ENCODE measurements at regions not wholly inside any gene's neighbourhood (a gene's known extent, or its start where the extent isn't known, plus 50 kb on each side); places are given as distances from the start of the nearest gene placed in this dataset.

DNA sequence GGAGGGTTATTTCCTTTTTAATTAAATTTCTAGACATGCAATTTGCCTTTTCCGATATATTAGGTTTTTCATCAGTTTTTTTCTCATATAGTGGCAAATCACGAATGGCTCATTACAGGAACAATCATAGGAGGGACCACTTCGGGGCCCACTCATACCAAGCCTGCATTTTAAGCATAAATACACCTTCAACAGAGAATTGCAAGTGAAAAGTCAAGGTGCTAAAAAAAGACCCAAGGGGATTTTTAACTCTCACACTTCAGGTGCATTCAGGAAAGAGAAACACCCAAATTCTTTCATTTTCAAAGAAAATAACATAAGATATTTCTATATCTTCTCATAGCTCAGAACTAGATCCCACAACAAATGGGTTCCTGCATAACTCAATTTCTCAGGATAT is 979.6 kb upstream of the NR2F2 start:
- DNase-seq = no peak

DNA sequence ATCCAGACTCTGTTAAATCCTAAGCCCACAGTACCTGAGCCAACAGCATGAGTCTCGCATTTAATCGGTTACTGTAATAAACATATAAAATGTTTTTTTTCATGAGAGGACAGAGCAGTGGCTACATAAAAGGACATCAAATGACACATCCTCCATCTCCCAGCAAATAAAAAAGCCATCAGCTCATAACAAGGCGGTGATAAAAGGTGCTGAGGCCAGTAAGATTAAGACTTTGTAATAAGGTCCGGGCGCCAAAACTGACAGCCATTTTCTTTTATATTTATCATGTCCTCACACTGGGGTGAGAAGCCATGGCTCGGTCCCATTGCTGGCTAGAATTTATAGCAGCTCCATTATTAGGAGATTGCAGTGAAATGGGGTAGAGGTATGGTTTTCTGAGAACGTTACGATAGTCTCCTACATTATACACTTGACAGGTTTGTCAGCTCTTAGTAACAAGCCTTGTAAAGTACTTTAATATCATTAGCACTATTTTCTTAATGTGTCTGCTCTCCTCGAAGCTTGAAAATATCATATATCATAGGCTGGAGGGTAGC is 977.8 kb upstream of the NR2F2 start:
- no peak for DNase-seq

DNA sequence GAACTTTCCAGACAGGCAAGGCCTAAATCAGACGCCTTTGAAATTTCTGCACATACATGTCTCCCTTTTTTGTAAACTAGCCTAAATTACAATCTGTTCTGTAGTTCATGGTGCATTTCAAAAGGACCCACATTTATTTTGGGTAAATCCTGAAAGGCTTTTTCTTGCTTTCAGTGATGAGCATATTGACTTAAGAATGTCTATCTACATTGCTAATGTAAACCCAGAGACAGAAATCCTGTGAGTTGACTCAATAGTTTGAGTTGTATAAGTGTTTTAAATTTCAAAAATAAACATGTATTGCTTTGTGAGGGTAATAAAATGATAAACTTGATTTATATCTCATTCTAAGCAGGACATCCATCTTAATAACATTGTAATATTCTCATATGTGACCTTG is 977.0 kb upstream of the NR2F2 start:
- DNase-seq = no peak

DNA sequence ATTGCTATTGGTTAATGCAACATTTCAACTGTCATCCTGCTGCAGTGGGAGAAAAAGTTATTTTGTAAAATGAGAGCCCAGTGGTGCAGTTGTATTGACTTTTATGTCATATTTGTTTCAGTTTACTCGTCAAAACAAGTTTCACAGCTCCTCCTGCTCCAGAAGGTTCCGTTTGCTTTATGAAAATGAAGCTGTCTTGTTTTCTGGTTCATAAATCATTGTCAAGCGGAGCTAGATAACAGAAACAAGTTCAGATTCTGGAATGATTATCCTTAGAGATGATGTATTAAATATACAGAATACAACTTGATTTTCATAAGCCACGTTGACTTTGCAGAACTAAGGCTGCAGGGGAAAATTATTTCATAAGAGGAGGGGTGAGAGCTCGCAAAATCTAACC is 970.5 kb upstream of the NR2F2 start:
- no peak for DNase-seq

DNA sequence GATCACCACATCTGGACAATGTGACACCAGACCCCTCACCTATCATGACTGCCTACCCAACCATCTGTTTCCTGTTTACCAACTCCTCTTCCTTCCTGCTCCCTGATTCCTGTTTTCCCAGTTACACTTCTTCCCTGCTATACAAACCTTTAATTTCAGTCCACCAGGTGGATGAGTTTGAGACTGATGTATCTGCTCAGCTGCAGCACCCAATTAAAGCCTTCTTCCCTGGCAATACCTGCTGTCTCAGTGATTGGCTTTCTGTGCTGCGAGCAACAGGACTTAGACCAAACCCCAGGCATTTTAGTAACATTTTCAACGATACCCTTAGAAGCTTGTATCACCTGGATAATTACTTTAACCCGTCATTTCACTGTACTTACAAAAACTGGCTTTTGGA is 968.2 kb upstream of the NR2F2 start:
- DNase-seq = no peak

DNA sequence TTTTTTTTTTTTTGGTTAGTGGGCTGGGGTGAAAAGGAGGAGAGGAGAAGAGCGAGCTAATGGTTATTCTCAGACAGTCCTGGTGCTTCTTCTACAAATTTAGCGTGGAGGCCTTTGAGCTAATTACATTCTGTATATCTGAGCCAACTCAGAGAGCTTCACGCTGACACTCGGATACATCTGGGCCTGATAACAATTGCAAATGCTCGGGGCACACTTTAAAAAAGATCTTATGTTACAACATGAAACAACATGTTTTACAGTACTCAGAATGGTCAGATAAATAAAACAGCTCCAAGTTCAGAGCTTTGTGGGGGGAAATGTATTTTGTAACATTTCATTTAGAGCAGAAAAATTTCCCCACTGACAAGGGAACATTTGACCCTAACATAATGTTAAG is 966.9 kb upstream of the NR2F2 start:
- no peak for DNase-seq

DNA sequence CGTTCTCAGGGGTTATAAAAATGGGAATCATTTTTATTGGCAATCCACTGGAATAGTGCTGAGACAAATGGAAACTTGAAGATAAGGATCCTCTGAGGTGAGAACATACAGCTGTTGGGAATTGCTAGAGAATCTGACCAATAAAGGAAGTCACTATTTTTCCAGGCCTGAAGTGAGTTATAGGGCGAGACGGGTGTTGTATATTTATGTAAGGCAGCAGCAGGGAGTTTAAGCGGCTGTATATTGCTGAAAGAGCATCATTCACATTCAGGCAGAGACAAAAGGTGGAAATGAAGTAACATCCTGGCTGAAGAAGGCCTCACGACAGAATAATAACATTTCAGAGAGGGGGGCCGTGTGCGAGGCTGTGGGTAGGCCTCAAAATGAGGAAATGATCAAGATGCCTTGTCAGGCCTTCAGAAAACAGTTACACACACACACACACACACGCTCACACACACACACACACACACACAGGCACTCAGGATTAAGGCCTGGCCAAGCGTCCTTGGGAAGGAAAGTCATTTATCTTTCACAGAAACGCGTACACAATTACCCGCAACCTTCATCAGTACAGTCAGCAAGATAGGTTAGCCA is 964.9 kb upstream of the NR2F2 start:
- DNase-seq = no peak

DNA sequence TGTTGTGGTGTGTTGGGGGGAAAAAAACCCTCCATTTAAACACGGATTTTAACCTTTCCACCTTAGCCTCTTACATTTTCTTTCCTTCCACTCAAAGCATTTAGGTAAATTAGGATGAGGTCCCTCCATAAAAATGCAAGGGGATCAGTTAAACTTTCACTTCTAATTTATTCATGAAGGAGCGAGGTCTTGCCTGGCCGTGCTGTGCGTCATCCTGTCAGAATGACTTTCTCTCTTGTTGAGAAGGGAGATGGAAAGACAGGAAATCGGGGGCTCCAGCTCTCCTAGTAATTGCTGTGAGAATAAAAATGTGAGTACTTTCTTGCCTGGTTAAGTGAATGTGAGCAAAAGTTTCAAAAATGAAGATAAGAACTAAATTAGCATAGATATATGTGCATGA is 962.3 kb upstream of the NR2F2 start:
- no peak for DNase-seq

DNA sequence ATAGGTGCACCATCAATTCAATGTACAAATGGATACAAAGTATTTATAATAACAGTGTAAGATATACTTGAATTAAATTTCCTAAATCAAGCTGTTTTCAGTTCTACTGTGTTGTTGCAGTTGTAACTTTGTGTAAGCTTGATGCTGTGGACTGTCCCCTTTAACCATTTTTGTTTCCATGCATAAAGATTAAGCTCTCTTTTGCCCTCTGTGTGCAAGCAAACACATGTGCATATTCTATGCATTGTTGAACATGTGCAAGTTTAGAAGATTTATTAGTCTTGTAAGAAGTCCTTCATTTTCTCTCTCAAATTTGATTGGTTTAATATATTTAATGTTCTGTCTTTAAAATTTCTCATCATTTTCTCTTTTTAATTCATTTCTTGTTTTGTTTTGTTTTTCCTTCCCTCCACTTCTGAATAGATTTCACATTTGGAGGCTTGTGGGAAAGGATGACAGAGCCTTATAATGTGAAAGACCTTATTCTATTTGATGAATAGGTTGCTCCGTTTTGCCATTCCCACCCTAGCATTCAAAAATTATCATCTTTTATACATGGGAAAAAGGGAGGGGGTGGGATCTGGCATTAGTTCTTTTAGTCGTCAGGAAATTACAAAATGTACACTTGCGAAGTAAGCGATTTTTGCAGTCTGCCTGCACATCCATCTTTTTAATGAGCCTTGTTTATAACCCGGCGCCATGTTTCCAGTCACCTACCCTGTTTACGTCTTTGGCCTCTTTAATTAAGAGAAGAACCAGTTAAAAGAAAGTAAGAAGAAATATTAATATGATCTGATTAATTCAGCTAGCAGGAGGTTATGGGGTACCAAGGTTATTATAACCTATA is 961.5 kb upstream of the NR2F2 start:
- no peak for DNase-seq

DNA sequence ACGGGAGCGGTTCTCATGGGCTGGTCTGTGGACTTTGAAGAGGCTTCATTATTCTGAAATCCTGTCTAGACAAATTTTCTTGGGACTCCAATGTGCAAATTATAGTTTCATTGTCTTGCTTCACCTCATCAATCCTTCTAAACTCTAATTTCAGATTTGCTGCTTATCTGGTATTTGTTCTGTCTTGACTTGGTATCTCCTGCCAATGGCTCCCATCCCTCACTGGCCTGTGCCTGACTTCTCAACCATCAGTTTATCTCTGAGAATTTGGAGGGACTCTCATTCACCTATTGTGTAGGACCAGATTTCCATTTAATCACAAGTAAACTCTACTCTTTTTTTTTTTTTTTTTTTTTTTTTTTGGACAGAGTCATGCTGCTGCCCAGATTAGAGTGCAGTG is 960.2 kb upstream of the NR2F2 start:
- no peak for DNase-seq

DNA sequence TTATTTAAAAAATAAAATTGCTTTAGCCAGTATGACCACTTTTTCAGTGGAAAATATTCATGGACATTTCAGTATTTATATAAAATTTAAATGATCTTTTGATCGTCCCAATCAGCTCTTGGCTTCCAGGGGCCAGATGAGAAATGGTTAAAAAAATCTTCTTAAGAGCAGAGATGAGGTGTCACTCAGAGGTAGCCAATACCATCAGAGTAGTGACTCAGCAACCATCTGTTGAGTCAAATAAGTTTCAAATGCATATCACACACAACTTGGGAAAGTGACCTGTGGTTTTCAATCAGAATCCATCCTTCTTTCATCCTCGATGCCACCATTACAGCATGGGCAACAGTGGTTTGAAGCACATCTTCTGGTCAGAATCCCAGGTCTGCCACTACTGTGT is 958.8 kb upstream of the NR2F2 start:
- DNase-seq = no peak

DNA sequence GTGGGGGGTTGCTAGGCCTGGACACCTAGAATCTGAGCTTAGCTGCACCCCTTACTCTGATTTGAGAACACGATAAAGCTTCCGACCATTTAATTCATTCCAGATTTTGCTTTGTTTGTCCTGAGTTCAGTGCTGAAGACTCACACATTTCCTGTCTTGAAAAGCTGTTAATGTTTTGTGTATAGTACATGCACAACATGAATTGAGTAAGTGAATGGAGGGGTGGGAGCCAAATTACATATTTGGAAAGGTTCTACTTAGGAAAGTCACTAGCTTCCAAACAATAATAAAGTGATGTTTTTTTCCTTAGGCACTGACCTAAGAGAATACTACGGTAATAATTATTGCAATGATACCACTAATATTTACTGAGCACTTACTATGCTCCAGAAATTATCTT is 955.2 kb upstream of the NR2F2 start:
- no peak for DNase-seq

DNA sequence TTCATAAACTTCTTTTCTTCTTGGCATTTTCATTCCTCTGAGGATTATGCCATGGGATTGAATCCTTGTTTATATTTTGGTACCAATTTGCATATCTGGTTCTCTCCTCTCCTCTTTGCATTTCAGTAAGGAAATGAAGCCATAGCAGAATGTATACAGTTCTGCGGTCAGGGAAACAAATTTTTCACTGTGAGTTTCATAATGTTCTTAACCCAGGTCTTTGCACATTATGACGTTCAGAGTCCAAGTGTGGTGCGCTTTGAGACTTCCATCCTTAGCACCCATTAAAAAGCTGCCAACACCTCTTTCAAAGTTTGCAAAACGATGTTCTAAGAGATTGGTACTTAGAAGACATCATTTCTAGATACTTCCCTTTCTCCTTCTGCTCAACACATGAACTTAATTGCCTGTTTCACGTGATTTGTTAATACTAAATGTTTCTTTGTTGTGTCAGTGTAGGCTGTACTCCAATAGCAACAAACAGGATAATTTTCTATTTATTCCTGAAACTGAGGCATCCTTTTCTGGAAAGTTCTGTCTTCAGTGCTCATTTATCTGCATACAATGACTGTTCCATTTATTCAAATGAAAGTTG is 953.1 kb upstream of the NR2F2 start:
- no peak for DNase-seq

DNA sequence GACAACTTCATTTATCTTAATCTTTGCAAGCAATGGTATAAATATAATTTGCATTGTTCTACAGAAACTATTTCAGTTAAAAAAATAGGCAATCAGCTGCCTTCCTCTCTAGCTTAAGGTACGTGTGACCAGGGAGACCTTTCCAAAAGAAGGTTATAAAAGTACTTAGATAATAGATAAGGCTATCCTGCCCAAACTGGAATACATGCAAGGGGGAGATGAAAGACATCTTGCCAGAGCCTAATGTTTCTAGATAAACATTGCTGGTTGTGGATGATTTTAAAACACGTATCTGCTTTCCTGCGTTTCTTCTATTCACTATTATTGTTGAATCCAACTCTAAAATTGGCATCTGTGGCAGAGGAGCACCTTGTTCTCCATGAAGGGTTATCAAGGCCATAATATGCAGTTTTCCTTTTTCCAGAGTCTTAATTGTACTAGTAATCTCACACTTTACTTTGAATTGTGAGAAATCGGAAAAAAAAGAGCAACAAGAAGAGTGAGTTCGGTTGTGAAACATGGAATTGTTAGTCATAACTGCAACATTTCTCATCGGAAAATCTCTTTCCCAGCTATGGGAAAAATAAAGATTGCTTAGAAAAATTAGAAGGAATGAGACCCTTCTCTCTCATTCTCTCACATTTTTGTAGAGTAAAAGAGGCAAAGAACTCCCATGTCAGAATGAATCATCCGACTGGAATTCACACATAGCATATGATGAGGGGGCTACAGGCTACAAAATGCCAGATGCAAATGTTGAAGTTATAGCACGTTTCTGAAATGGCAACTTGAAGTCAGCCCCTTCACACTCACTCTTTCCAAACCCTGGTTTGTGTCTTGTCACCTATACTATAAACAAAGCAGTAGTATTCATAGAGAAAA is 936.1 kb upstream of the NR2F2 start:
- DNase-seq = no peak

DNA sequence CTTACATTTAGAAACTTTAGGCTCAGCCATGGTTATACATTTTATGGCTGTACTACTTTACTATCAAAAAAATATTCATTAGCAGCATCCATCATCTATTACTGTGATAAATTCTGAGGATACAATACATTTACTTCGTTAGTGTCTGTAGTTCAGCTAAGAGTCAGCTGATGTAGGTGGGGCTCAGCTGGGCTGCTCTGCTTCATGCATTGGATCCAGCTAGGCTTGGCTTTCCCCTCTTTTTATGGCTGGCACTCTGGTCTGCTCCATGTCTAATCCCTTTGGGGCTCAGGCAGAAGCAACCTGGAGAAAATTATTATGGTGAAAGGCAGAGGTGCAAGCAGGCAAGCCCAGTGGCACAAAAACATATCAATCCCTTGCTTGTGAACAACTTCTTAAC is 930.1 kb upstream of the NR2F2 start:
- no peak for DNase-seq

DNA sequence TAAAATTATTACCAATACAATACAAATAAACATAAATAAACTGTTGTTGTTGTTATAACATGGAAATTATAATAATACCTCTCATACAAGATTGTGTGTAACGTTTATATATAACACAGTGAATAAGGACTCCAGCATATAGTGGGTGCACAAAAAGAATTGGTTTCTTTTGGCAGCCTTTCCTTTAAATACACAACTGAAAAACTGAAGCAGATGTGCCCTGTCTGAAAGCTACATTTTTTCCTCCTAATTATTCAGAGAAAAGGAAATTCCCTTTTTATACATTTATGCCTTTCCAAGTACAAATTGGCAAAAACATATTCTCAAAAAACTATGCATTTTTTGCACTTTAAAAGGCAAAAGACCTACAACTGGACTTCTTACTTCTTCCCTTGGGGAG is 928.9 kb upstream of the NR2F2 start:
- no peak for DNase-seq

DNA sequence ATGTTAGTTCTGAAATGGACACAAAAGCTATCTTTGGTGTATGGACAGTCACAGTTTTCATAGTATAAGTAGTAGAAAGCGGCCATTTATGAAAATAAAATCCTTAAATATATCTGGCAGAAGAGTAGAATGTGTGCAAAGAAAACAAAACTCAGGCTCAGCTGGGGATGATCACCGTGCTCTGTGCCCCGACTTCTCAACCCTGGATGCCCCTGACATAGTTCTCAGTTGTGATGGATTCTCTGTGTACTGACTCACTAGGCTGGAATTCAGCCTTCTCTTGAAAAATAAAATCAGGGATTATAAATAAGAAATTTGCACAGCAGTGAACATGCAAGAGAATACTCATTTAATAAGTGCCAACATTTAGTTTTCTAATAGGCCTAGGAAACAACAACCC is 925.1 kb upstream of the NR2F2 start:
- no peak for DNase-seq

DNA sequence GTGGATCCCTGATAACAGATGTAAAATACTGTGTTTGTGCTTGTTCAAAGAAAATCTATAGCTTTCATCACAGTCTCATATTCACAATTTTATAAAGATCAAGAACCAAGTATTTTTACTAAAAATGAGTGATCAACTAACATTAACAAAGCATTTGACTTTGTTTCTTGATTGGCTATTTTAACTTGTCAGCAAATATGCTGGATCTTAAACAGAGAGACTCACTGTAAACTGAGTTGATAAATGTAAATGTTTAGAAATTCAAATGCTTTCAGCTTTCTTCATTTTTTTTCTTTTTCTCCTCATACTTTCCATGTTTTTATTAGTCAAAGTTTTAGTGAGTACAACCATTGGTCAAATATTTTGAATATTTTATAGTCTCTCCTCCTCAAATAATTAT is 923.0 kb upstream of the NR2F2 start:
- no peak for DNase-seq

DNA sequence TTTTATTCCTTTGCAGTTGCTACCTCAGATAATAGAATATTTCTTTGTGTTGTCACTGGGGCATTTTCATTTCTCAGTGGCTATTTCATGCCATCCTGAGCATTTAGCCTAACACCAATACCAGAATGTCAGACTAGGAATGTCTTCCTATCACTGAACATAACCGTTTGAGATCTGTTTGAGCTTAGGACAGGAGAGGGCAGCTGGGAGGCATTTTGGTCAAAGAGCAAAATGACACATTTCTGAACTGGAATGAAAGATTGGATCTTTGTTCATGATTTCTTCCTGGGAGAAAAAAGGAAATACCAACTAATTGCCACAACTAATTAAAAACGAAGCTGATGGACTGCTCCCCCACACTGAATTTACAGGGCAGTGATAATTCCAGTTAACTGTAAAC is 921.3 kb upstream of the NR2F2 start:
- no peak for DNase-seq

DNA sequence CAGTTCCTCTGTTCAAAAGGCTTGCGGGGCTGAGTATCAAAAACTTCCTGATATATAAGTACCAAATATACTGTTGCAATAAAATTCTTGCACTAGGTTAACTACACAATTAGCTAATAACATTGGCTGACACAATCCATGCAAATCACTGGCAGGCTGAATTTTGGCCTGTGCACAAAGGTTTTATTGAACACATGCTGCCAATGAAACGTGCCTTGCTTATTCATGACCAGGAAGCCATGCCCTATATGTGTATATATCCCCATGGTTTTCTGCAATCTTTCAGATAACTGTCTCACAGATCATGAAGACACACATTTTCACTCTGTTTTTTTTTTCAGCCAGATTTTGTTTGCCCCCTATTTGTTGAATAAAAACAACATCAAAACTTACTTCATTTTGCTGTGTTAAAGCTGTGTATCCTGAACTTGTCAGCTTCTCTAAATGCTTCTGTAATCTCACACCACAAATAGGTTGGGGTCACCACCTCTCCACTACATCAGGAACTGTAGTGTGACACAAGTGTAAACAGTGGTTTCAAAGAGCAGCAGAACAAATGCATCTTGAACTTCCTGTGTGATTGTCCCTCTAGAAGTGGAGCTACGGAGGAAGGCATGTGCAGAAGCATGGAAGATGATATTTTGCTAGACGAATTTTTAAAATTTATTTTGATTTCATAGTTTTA is 920.7 kb upstream of the NR2F2 start:
- DNase-seq = no peak

DNA sequence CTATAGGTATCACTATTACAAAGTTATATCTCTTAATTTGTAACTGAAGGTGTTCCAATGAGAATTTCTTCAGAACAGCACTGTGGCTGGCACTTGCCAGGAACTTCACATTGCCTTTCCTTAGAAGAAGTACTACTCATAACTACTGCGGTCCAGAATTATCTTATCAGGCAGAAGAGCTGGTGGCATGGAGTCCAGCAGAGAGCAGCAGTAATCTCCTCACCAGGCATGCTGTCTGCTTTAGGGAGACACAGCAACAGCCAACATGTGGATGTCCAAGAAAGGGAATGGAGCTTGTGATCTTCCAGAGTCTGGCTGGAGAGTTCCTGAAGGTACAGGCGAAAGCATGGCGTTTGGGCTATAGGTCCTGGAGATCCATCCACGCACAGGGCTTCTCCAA is 919.7 kb upstream of the NR2F2 start:
- DNase-seq = no peak

DNA sequence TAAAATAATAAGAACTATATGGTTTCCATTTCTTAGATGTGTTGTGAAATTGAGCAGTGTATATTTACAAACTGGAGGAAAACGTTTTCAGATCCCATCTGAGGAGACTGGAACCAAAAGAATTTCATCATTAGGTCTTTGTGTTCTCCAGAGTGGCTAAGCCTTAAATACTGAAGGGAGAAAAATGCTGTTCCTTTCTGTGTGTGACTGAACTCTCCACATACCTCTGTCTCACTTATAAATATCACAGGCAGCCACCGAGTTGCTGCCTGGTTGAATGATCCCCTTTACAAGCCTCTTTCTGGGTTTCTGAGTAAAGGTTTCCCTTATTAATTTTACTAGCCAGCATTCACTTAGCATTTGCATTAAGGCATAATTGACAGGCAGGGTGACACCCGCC is 913.9 kb upstream of the NR2F2 start:
- DNase-seq = no peak

DNA sequence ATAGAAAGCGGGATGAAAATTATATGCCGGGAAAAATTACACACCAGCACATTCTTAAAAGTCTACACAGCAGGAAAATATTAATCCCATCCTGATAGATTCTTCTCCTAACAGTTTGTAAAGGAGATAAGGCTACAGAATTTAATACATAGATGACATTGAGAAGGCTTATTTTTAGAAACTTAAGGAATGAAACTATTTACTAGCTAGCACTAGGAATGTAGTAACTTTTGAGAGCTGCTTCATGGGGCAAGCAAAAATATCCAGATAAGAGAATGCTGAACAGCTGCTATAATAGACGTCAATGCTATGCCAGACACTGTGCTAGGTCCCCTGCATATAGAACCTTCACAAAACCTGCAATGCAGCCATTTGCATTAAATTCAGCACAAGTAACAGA is 912.7 kb upstream of the NR2F2 start:
- DNase-seq = no peak
